ENCODE measurements at regions not wholly inside any gene's neighbourhood (a gene's known extent, or its start where the extent isn't known, plus 50 kb on each side); places are given as distances from the start of the nearest gene placed in this dataset.

DNA sequence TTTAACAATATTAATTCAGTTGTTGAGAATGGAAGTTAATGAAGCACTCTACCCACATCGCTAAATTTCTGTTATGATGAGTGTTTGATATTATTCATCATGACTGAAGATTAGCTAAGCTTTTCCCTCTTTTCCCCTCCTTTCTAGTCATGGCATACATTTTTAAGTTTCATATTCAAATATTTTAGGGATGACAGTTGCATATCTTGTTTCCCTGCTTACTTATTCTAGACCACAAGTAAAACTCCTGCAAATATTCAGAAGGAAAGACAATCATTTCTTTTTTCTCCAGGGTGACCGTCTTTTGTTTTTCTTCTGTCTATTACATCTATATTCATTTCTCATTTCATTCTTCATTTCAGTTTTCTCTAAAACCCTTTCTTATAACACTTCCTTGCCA, 906.0 kb downstream of the ADGRL2 start:
- TF ChIP-seq, protein P1, sequence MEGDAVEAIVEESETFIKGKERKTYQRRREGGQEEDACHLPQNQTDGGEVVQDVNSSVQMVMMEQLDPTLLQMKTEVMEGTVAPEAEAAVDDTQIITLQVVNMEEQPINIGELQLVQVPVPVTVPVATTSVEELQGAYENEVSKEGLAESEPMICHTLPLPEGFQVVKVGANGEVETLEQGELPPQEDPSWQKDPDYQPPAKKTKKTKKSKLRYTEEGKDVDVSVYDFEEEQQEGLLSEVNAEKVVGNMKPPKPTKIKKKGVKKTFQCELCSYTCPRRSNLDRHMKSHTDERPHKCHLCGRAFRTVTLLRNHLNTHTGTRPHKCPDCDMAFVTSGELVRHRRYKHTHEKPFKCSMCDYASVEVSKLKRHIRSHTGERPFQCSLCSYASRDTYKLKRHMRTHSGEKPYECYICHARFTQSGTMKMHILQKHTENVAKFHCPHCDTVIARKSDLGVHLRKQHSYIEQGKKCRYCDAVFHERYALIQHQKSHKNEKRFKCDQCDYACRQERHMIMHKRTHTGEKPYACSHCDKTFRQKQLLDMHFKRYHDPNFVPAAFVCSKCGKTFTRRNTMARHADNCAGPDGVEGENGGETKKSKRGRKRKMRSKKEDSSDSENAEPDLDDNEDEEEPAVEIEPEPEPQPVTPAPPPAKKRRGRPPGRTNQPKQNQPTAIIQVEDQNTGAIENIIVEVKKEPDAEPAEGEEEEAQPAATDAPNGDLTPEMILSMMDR (IDR thresholded peaks at IDR 0.05), result no peak
- TF ChIP-seq POLR2AphosphoS5 (IDR thresholded peaks at IDR 0.05) (no peak), POLR2A (IDR thresholded peaks at IDR 0.05) (no peak), EP300 (IDR thresholded peaks at IDR 0.05) (no peak)
